GM19467 (cell line): ENCODE measurements at regions not wholly inside any gene's neighbourhood (a gene's known extent, or its start where the extent isn't known, plus 50 kb on each side); places are given as distances from the start of the nearest gene placed in this dataset.

ENCODE experiments used
- ATAC-seq: cut with Tn5 transposase; IDR thresholded peaks from one replicate; pipeline ENCODE4 v1.9.1; 2021; ENCODE audit warnings: mild to moderate bottlenecking, moderate library complexity; ENCODE audit not compliant: unreplicated experiment

- ATAC-seq, result no peak
Measured at GRCh38 chr5:93184041-93184440, 397.0 kb downstream of the NR2F1-AS1 start.

DNA sequence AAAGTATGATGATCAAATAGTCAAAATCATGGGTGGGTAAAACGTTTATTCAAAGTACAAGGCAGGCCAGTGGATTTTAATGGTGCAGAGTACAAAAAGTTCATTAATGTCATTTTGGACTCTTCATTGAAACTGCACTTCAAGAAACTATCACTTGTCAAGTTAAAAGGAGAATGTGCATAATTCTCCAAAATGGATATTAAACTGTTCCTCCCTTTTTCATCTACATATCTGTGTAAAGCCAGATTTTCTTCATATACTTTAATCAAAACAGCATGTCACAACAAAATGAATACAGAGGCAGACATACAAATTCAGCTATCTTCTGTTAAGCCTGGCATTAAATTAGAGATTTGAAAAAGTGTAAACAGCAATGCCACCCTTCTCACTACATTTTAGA, 401.6 kb downstream of the NR2F1-AS1 start:
- ATAC-seq, result no peak

DNA sequence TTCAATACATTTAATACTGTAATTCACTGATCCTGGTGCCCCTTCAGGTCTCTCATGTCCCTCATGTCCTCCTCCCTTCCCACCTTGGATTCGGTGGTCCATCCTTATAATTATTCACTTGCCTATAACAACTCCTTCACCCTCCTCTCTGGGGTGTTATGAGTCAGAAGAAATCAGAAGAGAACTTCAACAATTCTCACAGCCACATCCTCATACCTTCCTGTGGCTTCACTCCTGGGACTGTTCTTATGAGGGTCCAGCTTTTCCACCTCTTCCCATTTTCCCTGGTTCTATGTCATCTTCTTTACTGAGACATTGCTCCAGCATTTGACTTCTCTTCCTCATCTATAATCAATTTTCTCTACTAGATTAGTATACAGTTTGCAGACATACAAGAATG, 406.1 kb downstream of the NR2F1-AS1 start:
- ATAC-seq, result no peak

GRCh38 chr5:93165559-93165958, 415.5 kb downstream of the NR2F1-AS1 start:
- ATAC-seq, result no peak

- no peak for ATAC-seq
Measured at GRCh38 chr5:93164690-93165089, 416.3 kb downstream of the NR2F1-AS1 start.

GRCh38 chr5:93163010-93163663, 417.9 kb downstream of the NR2F1-AS1 start:
- ATAC-seq, result no peak

- ATAC-seq, result no peak
Measured at GRCh38 chr5:93161661-93162654, 419.1 kb downstream of the NR2F1-AS1 start.

- no peak for ATAC-seq
Measured at GRCh38 chr5:93158841-93159240, 422.2 kb downstream of the NR2F1-AS1 start.

- ATAC-seq, result no peak
Measured at GRCh38 chr5:93156566-93156965, 424.5 kb downstream of the NR2F1-AS1 start.

- ATAC-seq, result no peak
Measured at GRCh38 chr5:93154535-93154934, 426.5 kb downstream of the NR2F1-AS1 start.

DNA sequence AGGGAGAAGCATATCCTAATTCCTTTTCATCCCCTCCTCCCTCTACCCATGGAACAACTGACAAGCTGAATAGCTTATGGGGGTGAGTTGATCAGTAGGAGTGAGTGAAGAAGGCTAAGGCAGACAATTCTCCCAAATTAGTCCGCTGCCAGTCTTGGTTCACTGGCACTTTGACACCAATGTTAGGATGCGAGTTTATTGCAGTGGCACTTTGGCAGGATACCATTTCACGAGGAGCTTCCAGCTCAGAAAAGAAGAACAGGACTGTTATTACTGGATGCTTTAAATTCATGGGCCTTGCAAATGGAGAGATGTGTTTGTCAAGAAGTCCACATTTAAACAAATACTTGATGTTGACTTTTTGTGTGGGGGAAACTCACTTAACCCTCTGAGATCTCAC, 427.6 kb downstream of the NR2F1-AS1 start:
- no peak for ATAC-seq

DNA sequence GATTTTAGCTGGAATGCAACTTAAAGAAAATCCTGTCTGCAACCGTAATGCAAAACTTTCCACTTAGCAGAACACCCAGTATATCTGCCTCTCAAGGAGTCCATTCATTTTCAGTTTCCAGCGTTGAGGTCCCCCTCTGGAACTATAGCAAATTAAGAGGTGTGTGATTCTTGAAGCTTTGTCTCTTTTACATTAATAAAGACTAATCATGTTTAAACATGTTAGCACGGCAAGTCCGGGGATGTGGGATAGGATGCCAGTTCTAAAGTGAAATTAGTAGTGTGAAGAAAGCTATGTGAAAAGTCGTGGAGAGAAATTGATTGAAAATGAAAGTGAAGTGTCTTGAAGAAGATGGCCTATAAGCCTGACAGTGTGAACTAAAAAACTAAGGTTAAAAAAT, 429.1 kb downstream of the NR2F1-AS1 start:
- ATAC-seq, result no peak

- no peak for ATAC-seq
Measured at GRCh38 chr5:93151121-93151520, 429.9 kb downstream of the NR2F1-AS1 start.

- no peak for ATAC-seq
Measured at GRCh38 chr5:93150311-93151012, 430.6 kb downstream of the NR2F1-AS1 start.

DNA sequence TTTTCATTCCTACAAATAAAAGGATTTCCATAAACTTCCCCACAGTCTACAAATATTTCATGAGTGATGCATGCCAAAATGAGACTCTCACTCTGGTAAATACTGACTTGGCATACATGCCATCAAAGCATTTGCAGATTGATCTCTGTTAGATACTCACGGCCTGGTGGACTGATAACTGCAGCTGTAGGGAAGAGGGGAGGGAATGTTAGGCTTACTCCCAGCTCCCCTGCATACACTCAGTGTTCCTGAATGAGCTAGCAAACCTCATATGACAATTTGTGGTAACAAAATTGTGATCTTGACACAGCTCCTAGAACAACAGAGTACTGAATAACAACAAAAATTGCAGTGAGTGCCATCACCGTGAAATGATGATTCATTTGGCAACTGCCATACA, 435.3 kb downstream of the NR2F1-AS1 start:
- no peak for ATAC-seq

- ATAC-seq, result no peak
Measured at GRCh38 chr5:93145019-93145418, 436.0 kb downstream of the NR2F1-AS1 start.

DNA sequence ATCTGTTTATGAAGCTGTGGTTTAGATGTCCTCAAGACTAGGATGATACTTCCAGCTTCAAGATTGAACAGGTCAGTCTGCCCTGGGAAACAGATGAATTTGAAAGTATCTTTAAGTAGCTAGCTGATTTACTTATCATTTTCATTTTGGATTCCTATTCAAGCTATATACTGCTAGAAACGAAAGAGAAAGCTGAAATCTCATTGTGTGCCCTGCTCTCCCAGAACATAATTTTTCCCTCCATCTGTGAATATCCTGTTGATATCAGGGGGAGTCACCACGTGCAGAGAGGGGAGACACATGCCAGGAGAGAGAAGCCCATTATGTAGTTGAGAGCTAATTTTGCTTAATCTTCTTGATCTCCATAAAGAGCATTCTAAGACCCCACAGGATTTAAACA, 439.1 kb downstream of the NR2F1-AS1 start:
- ATAC-seq, result no peak

DNA sequence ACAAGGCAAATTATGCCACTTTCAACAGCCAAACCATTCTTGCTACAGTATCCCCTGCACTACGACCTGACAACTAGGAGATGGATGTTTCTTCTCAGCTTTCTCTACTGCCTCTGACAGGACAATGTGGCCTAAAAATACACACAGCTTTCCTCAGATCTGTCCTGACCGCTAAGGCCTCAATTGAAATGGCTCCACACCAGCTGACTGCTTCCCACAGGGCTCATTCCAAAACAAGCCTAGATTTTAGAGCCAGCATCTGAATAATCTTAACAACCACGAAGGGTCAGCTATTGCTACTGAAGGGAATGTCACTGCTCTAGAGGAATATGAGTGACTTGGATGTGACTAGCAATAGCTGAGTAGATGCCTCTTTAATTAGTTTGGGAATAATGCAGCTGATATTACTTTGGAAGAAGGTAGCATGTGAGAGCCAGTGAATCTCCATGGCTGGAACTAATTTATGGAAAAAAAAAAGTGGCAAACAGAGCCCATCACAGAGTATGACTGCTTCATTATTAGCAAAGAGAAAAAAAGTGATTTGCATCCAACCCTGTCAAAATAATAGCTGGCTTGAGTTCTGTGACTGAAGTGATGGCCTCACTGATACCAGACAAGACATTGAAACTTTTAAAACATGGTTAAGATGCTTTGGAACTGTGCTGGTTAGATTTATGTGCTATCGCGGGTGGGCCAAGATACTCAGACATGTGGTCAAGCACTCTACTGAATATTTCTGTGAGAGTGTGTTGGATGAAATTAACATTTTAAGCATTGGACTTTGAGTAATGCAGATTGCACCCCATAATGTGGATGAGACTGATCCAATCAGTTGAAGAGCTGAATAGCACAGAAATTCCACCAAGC, 450.2 kb downstream of the NR2F1-AS1 start:
- no peak for ATAC-seq

GRCh38 chr5:93126634-93127033, 454.4 kb downstream of the NR2F1-AS1 start:
- ATAC-seq, result no peak

- no peak for ATAC-seq
Measured at GRCh38 chr5:93123127-93123526, 457.9 kb downstream of the NR2F1-AS1 start.

DNA sequence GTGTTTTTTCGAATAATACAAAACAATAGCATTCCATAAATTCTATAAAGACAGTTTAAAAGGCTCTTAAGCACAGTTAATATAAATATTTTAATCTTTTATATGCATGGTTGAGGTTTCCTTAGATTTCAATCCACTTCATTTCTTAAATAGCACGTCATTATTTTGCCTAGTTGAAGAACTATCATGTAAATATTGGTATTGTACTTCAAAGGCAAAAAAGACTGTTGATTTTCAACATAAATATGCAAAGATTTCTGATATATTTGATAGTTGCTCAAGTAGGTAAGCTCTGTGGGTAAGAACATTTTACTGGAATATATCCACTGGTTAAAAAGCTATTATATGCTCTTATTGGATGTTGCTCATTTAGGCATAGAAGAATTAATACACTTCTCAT, 458.6 kb downstream of the NR2F1-AS1 start:
- no peak for ATAC-seq
